CD4-positive, alpha-beta T cell treated with Interferon alpha-2 for 1 hour (primary cell): ENCODE measurements at regions not wholly inside any gene's neighbourhood (a gene's known extent, or its start where the extent isn't known, plus 50 kb on each side); places are given as distances from the start of the nearest gene placed in this dataset.

Experiments used
- DNase-seq, 2 donors: peaks; one replicate each; pipeline ENCODE4 v3.0.0-alpha.2; 2020 to 2022

DNA sequence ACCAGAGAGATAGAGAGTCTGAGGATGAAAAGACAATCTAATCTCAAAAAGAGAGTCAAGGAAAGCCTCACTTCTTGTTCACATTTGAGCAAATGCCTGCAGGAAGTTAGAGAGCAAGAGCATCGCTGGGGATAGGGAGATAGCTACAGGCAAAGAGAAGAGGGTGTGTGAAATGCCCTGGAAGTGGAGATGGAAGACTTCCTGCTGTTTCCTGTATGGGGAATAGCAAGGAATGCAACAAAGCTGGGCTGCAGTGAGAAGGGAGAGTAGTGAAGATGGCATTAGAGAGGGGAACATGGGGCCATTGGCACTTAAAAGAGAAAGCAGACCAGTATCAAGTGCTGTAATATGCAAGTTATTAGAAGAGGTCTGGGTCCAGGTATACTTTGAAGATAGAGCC, 488.6 kb downstream of the METTL4 start:
- no peak for DNase-seq

DNA sequence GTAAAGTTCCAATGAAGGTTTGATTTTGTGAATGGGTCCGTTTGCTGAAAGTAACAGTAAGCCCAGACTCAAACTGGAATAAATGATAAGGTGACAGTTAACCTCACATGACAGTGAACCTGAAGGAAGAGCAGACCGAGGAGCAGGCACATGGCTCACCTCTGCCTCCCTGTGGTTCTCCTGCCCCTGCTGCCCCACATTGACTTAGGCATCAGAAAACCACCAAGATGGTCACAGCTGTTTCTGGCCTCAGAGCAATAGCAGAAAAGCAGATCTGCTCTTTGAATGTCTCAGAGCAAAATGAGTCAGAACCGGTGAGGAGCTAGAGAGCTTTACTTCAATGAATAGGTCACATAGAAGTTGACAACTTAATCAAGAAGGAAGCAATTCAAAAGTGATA, 487.6 kb downstream of the METTL4 start:
- DNase-seq = no peak

DNA sequence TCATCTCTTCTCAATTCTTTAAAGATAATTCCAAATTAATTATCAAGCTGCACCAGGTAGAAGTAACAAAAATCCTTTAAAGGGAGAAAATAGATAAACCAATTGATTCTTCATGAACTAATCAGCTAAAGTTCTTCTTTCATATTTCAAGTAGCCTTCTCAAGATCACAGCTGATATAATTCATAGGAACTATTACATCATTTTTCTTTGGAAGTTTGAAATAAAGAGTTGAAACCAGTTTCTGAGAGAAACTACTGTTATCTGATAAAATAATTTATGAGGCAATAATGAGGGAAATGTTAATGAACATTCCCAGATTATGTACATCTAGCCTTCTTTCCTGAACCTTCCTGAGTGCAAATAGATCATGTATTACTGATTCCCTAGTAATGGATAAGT, 484.9 kb downstream of the METTL4 start:
- no peak for DNase-seq

DNA sequence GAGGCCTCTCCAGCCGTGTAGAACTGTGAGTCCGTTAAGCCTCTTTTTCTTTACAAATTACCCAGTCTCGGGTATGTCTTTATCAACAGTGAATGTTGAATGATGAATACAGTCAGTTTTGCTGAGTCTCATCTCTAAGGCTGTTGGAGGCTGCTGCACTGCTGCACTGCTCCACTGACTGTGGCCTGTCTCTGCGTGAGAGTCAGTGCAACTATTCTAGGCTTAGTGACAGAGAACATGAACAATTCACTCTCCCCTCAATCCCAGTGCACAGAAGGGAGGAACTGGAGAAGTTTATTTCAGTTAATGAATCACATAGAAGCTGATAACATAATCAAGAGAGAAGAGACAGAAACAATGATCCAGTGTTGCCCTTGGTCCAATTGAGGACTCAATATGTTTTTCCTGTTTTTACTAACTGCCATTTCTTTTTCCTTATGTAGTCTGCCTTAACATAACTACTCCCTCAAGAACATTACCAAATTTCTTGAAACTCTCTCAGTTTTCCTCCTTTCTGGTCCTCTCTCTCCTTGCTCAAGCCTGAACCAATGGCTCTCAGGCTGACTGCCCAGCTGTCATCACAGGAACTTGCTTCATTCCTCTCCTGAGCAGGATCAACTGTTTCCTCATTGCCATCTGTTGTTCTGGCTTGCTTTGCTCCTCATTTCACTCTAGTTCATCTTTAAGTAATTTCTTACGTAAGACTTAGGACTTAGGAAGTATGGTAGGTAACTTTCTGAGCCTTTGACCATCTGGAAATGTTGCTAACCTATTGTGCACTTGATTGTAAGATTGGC, 483.2 kb downstream of the METTL4 start:
- no peak for DNase-seq

DNA sequence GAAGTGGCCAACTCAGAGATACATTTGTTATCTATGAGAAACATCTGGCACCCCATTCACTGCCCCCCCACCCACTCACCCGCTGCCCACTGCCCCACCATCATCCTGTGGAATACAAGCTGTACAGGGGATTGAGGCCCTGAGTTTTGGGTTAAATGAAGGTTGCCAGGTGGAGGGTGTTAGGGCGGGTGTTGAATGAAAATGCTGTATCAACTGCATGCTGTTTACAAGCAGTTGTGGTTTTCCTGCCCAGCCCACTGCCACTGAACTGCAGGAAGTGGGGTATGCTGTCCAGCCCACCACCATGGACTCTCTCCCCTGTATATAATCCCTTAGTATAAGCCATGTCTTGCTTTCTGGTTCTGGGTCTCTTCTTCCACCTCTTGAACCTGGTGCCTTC, 481.9 kb downstream of the METTL4 start:
- DNase-seq = no peak

DNA sequence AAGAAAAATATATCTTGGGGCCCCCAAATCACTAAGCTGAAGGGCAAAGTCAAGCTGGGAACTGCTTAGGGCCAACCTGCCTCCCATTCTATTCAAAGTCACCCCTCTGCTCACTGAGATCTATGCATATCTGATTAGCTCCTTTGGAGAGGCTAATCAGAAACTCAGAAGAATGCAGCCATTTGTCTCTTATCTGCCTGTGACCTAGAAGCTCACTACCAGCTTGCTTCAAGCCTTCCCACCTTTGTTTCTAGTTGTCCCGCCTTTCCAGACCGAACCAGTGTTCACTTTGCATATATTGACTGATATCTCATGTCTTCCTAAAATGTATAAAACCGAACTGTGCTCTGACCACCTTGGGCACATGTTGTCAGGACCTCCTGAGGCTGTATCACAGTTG, 479.4 kb downstream of the METTL4 start:
- DNase-seq = no peak

DNA sequence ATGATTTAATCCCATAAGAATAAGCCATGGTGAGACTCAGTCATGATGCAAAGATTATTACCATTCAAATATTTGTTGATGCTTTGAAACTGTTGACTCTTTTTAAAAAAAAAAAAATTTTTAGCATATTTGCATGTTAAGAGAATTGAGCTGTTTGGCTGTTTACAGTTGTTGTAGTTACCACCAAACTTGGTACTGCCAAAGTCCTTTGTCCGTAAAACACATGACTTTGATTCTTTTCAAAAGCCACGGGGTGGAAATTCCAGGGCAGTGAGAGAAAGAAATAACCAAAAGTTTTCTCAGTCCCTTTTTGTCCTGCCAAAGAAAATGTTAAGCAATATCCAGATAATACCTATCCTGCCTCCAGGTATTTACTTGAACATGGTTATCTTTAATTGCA, 474.8 kb downstream of the METTL4 start:
- DNase-seq = no peak

DNA sequence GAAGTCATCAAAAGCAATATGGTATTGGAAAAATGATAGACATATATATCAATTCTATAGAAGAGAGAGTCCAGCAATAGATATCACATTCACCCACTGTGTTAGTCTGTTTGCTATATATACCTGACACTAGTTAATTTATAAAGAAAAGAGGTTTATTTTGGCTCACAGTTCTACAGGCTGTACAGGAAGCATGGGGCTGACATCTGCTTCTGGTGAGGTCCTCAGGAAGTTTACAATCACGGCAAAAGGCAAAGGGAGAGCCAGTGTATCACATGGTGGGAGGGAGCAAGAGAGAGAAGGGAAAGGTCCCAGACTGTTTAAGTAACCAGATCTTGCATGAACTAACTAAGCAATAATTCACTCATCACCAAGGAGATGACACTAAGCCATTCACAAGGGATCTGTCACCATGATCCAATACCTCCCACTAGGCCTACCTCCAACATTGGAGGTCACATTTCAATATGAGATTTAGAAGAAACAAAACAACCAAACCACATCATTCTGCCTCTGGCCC, 470.6 kb downstream of the METTL4 start:
- no peak for DNase-seq

DNA sequence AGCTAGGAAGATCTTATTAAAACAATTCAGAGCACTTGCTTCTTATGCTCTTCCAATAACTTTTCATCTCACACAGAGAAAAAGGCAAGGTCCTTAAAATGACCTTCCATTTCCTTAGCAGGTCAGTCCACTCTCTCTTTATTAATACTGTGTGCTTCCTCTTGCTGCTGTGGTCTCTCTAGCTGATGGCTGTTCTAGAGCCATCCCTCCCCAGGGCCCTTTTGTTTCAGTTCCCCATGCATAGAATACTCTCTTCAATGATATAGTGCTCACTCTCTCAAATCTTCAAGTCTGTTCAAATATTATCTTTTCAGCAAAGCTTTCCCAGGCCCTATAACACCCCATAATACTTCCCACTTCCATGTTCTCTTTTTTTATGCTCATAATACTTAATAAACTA, 469.3 kb downstream of the METTL4 start:
- DNase-seq = no peak

DNA sequence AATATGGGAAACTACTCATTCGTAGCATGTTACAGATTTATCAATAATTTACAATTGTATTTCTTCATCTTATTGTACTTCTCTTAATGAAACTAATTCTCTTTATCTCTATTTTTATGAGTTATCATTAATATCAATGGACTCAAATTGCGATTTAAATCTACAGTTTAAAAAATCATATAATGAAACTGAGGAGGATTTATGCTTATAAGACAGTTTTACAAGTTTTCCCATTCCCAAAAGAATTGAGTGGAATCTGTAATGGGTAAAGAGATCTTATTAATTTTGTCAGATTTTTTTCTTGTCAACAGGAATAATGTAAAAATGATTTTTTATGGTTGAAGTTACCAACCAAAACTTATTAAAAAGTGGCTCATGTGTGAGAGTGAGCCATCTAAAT, 468.0 kb downstream of the METTL4 start:
- DNase-seq = no peak

DNA sequence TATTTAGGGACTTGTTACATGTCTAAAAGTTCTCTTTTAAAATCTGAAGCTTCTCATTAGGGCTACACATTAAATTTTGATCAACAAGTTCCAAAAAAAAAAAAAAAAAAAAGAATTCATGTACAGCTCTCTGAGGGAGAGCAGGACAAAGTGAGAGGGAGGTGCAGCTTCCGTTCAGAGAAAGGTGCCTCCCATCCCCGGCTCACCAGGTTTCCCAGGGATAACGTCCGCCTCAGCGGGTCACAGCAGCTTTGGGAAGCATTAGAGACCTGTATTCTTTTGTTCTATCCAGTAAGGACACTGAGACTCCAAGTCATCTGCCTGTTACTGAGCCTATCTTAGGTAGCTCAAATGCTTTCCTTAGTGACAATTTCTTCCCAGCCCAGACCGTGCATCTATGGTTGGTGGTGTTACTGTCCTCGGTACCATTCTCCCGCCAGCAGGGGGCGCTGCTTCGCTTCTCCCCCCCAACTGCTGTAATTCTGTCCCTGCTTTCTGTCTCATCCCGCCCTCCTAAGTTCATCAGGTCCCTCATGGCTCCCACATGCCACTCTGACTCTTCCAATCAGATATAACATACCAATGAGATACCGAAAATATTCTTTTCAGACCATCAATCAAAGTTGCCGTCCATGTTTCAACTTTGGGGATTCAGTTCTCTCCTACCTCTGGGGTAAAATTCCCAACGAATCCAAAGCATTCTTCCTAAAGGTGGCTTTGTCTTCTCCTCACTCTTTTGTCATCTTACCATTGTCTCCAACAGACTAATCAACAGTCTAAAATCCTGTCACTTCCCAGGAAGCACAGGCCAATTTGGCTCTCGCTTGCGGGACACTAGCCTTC, 466.5 kb downstream of the METTL4 start:
- DNase-seq = peak; percentile 7 to 39

DNA sequence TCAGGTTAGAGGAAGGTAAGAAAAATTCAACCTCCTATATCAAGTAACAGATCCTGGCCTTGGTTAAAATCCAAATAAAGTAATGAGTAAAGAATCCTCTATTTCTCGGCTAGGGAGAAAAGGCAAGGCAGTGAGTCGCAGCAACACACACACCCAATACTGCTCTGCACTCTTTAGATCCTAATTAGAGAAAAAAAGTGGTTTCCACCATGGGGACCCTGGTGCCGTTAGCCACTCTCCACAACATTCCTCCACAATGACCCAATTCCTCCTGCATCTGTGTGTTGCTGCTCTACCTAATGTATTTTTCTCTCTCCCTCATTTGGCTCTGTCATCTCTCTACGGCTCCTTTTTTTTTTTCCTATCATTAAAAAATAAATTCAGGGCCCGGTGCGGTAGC, 462.7 kb downstream of the METTL4 start:
- no peak for DNase-seq

DNA sequence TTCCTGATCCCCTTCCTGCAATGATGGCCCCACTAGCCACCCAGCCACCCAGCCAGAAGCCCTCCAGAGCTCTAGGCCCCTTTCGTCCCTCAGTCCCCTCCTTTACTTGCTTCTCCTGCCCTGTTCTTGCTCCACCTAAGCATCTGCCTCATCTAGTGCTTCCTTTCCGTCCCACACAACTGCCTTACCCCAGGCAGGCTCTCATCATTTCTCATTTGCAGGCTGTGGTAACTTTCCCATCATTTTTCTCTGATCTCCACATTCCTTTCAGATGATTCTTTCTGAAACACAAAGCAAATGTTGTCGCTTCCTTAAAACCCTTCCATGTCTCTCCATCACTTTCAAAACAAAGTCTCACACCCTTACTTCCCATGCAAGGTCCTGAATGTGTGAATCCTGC, 459.8 kb downstream of the METTL4 start:
- no peak for DNase-seq

DNA sequence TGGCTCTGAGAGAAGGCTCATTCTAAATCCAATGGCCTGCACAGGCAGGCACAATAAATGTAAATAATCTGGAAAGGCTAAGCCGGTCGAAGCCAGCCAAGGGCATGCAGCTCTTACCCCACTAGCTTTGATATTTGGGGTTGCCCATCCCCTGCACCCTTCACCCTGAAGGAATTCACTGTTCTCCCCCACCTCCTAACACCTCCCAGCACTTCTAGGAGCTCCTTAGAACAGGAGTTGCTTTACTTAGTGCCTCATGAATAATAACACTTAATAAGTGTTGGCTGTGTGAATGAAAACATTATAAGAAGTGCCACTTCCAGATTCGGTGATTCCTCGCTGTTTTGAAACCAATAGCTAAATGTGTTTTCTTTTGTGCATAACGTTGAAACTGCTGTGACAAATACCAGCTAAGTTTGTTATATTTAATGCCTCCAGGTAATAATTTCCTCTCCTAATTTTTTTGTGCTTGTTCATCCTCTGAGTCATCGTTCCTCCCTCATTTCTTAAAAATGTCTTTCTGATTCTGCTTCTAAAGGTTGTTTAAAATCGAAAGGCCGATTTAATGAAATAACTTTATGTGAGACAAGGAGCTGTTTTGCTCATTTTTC, 458.8 kb downstream of the METTL4 start:
- DNase-seq = no peak

DNA sequence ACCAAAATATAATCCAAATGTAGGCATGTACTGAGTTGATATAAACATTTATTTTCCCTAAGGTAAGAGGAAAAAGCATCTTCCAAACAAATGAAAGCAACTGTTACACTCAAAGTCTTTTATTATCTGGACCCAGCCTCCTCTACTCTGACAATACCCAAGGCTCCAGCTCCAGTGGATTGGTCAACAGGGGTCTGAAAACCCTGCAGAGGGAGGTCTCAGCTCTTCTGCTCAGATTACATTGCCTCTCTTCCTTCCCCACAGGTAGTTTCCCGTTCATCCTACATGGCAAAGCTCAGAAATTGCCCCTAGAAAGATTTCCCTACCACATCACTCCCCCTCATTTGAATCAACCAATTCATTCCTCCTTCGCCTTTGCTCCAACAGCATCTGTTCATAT, 457.0 kb downstream of the METTL4 start:
- no peak for DNase-seq

DNA sequence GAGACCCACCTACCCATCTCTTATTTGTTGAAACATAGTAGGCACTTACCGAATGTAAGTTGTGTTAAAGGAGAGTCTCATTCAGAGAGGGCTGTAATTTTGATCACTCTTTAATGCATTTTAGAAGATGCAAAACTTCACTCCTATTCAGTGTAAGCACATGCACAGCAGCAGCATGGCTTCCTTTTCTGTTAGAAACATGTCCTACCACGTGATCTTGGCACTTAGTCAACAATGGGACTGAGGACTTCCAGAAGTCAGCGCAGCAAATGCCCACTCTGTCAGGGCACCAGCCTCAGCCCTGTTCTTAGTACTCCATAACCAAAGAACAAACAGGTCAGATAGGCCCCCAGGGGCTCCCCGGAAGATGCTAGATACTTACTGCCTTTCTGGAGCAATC, 456.5 kb downstream of the METTL4 start:
- DNase-seq = no peak

DNA sequence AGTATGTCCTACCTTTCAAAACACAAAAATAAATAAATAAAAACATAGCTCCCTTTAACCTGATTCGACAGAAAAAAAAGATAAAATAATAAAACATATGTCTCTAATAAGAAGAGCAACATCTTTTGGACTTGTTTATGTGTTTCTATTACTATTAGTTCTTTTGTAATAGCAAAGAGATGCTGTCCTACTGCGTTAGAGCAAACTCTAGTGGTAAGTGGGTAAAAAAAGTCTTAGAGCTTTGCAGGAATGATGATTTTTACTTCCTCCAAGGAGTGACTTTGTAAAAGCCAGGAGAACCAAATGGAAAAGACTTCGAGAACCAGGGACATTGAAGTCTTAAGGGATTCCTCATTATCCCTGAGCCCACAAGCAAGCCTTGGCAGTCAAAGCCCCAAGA, 450.1 kb downstream of the METTL4 start:
- no peak for DNase-seq

DNA sequence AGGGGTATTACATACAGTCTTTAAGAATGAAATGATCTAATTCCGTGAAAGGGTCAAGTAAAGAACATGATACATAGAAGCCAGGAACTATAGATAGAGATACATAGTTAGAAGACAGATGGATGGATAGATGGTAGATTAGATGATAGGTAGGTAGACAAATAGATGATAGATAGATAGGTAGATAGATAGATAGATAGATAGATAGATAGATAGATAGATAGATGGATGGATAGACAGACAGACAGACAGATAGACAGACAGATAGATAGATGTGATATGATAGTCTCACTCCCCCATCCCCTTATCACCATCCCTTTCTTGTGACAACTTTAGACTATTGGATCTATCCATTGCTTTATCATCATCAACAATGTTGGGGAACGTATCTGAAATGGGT, 448.2 kb downstream of the METTL4 start:
- DNase-seq = no peak

DNA sequence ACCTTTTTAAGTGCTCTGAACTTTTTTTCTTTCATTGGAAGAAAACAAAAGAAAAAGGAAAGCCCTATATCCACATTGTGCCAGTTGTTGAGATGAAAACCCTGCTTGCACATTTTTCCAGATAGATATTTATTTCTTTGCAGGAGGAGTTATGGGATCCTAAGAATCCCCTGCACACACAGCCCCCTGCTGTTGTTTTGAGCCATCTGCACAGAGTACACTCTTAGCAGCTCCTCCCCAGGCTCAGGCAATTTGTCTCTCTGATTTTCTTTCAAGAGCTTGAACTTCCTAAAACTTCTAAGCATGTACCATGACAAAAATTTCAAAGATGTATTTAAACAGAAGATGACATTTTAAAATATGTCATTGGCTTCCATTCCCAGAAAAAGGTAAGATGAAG, 436.9 kb downstream of the METTL4 start:
- no peak for DNase-seq

DNA sequence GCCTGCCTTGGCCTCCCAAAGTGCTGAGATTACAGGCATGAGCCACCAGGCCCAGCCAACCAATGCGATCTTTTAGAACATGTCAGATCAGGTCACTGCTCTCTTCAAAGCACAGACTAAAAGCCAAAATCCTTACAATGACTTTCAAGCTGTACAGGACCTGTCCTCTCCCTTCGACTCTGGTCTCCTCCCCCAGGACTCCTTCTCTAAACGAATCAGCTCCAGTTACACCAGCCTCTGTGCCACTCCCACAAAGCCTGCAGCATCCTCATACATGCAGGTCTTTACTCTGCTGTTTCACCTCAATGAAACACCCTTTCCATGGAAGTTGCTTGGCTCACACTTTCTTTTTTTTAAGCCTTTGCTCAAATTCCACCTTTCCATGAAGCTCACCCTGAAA, 436.0 kb downstream of the METTL4 start:
- no peak for DNase-seq

DNA sequence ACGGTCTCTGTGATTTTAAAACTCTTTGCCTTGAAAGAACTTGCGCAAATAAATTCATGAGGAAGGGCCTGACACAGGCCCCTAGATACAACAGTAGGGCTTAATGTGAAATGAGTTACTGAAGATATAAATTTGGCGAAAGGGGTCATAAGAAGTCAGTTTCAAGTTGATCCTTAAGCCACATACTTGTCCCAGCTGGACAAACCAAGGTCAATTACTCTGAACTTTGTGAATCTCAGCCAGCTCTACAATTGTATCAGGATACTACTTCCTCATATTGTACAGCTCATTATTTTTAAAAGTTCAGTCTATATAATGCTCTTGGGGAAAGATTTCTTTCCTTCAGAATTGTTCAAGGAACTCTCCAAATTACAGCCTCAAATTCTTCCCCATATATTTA, 432.8 kb downstream of the METTL4 start:
- no peak for DNase-seq

DNA sequence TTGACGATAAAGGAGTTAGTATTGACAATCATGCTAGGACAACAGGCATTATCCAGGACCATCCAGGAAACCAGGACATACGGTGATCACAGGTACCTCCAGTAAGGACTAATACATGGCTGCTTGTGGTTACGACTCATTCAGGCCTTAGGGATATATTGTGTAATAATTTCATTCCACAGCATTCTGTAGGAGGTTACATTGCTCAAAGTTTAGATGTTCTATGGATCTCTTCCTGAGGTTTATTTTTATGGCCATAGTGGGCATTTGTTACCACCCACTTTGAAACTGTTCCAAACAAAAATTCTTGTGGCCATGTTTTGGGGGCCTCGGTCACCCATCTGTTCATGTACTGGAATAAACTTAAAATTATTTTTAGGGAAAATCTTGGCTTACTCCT, 431.6 kb downstream of the METTL4 start:
- no peak for DNase-seq

DNA sequence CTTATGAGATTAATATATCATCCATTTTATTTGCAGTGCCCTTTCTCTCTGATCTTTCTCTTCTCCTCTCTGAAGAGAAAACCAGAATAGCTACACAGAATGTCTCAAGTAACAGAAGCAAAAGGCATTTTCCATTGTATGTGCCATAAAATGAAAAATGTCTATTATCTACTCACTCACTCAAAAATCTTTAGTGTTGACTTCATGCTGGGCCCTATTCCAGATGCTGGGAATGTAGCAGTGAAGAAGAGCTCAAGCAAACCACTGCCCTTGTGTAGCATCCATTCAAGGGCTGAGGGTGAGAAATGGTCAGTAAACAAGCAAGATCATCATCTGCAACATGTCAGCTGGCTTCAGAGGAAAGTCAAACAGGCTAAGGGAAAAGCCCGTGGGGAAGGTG, 427.7 kb downstream of the METTL4 start:
- DNase-seq = no peak

DNA sequence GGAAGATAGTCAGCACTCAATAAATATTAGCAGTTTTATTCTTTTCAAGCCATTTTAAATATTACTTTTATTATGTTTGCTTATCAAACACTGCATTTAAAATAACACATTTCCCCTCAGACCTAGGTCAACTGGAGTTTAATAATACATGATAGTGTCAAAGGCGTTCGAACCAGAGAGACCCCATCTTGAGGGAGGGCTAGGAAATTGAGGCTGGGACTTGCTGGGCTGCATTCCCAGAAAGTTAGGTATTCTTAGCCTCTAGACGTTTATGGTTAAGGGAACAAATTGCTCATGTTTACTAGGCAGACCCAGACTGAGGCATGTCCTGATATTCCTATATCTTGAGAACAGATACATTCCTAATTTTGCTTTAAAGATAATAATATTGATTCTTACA, 426.5 kb downstream of the METTL4 start:
- DNase-seq = no peak
